Neural progenitor cell (in vitro differentiated cells): ENCODE measurements at regions not wholly inside any gene's neighbourhood (a gene's known extent, or its start where the extent isn't known, plus 50 kb on each side); places are given as distances from the start of the nearest gene placed in this dataset.

ENCODE experiments used
- DNase-seq: peaks from one replicate; pipeline ENCODE4 v3.0.0-alpha.2; 2016; ENCODE audit warnings: low spot score
- H2AFZ ChIP-seq: fragments of 200-600 bp; sonication (generic); replicated peaks from 2 replicates; pipeline ENCODE4 v1.6.1; 2016; ENCODE audit warnings: antibody characterized with exemption
- H3F3A ChIP-seq: fragments of 200-600 bp; sonication (generic); 2 replicates; pipeline ENCODE4 v1.6.1; 2016; ENCODE audit warnings: antibody characterized with exemption, low read depth
- H3K27ac ChIP-seq: fragments of 200-600 bp; sonication (generic); 2 replicates; pipeline ENCODE4 v1.5.1; 2016; ENCODE audit warnings: mild to moderate bottlenecking
- H3K27me3 ChIP-seq: fragments of 200-600 bp; sonication (generic); 2 replicates; pipeline ENCODE4 v1.6.1; 2016; ENCODE audit warnings: mild to moderate bottlenecking, moderate library complexity
- H3K36me3 ChIP-seq: fragments of 200-600 bp; sonication (generic); 2 replicates; pipeline ENCODE4 v1.5.1; 2016
- H3K4me1 ChIP-seq: fragments of 200-600 bp; sonication (generic); 2 replicates; pipeline ENCODE4 v1.6.1; 2016; ENCODE audit warnings: mixed run types
- H3K4me2 ChIP-seq: fragments of 200-600 bp; sonication (generic); 2 replicates; pipeline ENCODE4 v1.6.1; 2016
- H3K4me3 ChIP-seq: fragments of 200-600 bp; sonication (generic); 2 replicates; pipeline ENCODE4 v1.5.1; 2016
- H3K79me2 ChIP-seq: fragments of 200-600 bp; sonication (generic); 2 replicates; pipeline ENCODE4 v1.6.1; 2016; ENCODE audit warnings: low read depth
- H3K9ac ChIP-seq: fragments of 200-600 bp; sonication (generic); 2 replicates; pipeline ENCODE4 v1.6.1; 2016
- H3K9me3 ChIP-seq: fragments of 200-600 bp; sonication (generic); 2 replicates; pipeline ENCODE4 v1.5.1; 2016; ENCODE audit warnings: low read depth
- H4K20me1 ChIP-seq: fragments of 200-600 bp; sonication (generic); 2 replicates; pipeline ENCODE4 v1.6.1; 2016; ENCODE audit warnings: low read depth
- H3K27ac Mint-ChIP-seq: 3 replicates; pipeline ENCODE4 v1.8.0; 2021; ENCODE audit warnings: mixed read lengths
- H3K27me3 Mint-ChIP-seq: 2 replicates; pipeline ENCODE4 v1.8.0; 2022; ENCODE audit warnings: low read depth, mild to moderate bottlenecking, inconsistent platforms, moderate library complexity, mixed read lengths; ENCODE audit not compliant: insufficient read depth
- H3K36me3 Mint-ChIP-seq: 3 replicates; pipeline ENCODE4 v1.8.0; 2021; ENCODE audit warnings: mixed read lengths
- H3K4me1 Mint-ChIP-seq: 3 replicates; pipeline ENCODE4 v1.8.0; 2021; ENCODE audit warnings: mixed read lengths
- H3K4me3 Mint-ChIP-seq: 3 replicates; pipeline ENCODE4 v1.8.0; 2021; ENCODE audit warnings: mild to moderate bottlenecking, moderate library complexity, mixed read lengths
- H3K9me3 Mint-ChIP-seq: 3 replicates; pipeline ENCODE4 v1.8.0; 2020; ENCODE audit warnings: mixed read lengths
- EZH2 ChIP-seq: fragments of 200-600 bp; sonication (generic); IDR thresholded peaks from 2 replicates; pipeline ENCODE4 v1.6.1; 2017; ENCODE audit warnings: antibody characterized with exemption, mild to moderate bottlenecking, moderate library complexity
- EZH2phosphoT487 ChIP-seq: fragments of 200-600 bp; sonication (generic); IDR thresholded peaks from 2 replicates; pipeline ENCODE4 v1.6.1; 2017; ENCODE audit warnings: antibody characterized with exemption
- TF ChIP-seq, protein P1 (sequence below): fragments of 200-600 bp; sonication (generic); IDR thresholded peaks from 2 replicates; pipeline ENCODE4 v1.5.1; 2017; ENCODE audit warnings: antibody characterized with exemption, mild to moderate bottlenecking

DNA sequence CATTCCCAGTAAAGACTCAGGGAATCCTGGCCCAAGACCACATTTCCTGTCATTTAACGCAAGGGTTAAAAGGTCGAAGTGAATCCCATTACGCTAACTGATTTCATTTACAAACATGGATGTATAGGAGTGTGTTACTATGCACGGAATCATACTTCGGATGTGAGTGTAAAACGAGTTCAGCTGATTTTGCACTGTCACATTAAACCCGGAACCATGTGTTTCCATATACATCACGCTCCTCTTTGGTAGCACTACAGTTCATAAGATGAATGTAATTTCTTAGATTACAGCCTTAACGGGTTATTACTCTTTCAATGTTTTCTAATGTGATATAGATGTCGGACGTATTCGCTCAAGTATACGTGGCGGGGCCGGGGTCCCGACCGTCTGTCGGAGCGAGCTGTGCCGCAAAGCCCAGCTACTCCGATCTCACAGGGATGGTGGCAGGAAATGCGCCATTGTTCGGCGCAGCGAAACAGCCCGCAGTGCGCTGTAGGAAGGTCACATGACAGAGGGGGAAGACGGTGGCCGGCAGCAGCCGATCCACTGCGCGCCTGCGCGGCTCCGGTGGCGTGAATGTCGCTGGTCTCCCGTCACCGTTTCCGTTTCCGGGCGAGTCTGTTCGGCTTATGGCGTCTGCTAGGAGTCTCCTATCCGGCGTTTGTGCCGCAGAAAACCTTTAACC, 97.3 kb downstream of the NPAP1 start:
- Histone ChIP-seq H3K27me3 (no peaks in the 10 kb centered on the region), H3F3A (peaks cover 9% of the 10 kb centered on the region), H3K36me3 (no peaks in the 10 kb centered on the region), H3K9ac (peak overlapping the region; percentile 21), H2AFZ (peak overlapping the region; percentile 64), H3K9me3 (no peaks in the 10 kb centered on the region), H3K4me2 (peak overlapping the region; percentile 78), H3K79me2 (no peaks in the 10 kb centered on the region), H4K20me1 (no peaks in the 10 kb centered on the region), H3K4me1 (no peaks in the 10 kb centered on the region), H3K4me3 (peak overlapping the region; percentile 57), H3K27ac (peak overlapping the region; percentile 73)
- Mint-ChIP-seq H3K4me3 (peak overlapping the region; percentile 94), H3K27me3 (peaks cover 5% of the 10 kb centered on the region), H3K4me1 (no peaks in the 10 kb centered on the region), H3K27ac (peak overlapping the region; percentile 93), H3K9me3 (peaks cover 11% of the 10 kb centered on the region), H3K36me3 (peaks cover 2% of the 10 kb centered on the region)
- peak; percentile 92 for DNase-seq
- TF ChIP-seq EZH2phosphoT487, result no peak
- TF ChIP-seq, protein P1, sequence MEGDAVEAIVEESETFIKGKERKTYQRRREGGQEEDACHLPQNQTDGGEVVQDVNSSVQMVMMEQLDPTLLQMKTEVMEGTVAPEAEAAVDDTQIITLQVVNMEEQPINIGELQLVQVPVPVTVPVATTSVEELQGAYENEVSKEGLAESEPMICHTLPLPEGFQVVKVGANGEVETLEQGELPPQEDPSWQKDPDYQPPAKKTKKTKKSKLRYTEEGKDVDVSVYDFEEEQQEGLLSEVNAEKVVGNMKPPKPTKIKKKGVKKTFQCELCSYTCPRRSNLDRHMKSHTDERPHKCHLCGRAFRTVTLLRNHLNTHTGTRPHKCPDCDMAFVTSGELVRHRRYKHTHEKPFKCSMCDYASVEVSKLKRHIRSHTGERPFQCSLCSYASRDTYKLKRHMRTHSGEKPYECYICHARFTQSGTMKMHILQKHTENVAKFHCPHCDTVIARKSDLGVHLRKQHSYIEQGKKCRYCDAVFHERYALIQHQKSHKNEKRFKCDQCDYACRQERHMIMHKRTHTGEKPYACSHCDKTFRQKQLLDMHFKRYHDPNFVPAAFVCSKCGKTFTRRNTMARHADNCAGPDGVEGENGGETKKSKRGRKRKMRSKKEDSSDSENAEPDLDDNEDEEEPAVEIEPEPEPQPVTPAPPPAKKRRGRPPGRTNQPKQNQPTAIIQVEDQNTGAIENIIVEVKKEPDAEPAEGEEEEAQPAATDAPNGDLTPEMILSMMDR, result no peak
- no peak for TF ChIP-seq EZH2

DNA sequence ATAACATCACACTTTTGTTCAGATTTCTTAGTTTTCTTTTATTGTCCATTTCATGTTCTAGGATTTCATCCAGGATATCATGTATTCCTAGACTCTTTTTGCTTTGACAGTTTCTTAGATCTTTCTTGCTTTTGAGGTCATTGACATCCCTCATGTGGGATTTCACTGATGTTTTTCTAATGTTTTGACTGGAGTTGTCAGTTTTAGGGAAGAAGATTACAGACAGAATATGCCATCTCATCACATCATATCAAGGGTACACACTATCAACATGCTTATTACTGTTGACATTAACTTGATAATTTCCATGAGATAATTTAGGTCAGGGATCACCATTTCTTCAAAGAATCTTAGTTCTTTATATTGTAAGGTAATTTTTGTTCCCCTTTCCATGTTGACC, 101.7 kb downstream of the NPAP1 start:
- Histone ChIP-seq H3K36me3 (no peaks in the 10 kb centered on the region), H3K4me2 (no peak overlapping the region), H3K9ac (no peak overlapping the region), H2AFZ (no peak overlapping the region), H4K20me1 (no peaks in the 10 kb centered on the region), H3K27ac (no peak overlapping the region), H3K4me1 (no peaks in the 10 kb centered on the region), H3K79me2 (no peaks in the 10 kb centered on the region), H3F3A (peaks cover 6% of the 10 kb centered on the region), H3K4me3 (no peak overlapping the region), H3K27me3 (no peaks in the 10 kb centered on the region), H3K9me3 (peaks cover 7% of the 10 kb centered on the region)
- H3K4me3 Mint-ChIP-seq, result no peak overlapping the region
- H3K4me1 Mint-ChIP-seq, result no peaks in the 10 kb centered on the region
- no peak for TF ChIP-seq EZH2
- TF ChIP-seq, protein P1, result no peak
- TF ChIP-seq EZH2phosphoT487, result no peak
- H3K9me3 Mint-ChIP-seq, result peaks cover 14% of the 10 kb centered on the region
- H3K27ac Mint-ChIP-seq, result no peak overlapping the region
- H3K36me3 Mint-ChIP-seq, result peaks cover 2% of the 10 kb centered on the region
- DNase-seq, result no peak
- H3K27me3 Mint-ChIP-seq, result peaks cover 2% of the 10 kb centered on the region

DNA sequence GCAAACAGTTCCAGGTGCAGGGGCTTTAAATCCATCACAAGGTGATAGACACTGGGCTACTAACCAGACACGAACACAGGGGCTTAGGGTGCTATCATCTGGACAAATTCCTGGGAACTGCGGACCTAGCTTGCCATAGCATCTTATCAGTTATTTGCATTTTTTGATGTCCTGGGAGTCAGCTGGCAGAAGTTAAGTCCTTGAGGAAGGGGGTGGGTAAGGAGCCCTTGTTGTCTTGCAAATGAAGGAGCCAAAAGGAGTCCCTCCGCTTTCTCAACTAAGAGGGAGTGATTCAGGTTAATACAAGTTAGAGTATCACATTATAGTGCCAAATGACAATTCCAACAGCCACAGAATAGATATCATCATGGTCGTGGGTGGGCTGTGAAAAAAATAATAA, 108.9 kb downstream of the NPAP1 start:
- H3K27ac Mint-ChIP-seq, result no peak overlapping the region
- H3K27ac ChIP-seq, result no peak overlapping the region
- H3K4me3 Mint-ChIP-seq, result no peak overlapping the region
- H3F3A ChIP-seq, result no peaks in the 10 kb centered on the region
- H3K27me3 Mint-ChIP-seq, result no peaks in the 10 kb centered on the region
- no peaks in the 10 kb centered on the region for H4K20me1 ChIP-seq
- no peaks in the 10 kb centered on the region for H3K27me3 ChIP-seq
- peaks cover 10% of the 10 kb centered on the region for H3K9me3 ChIP-seq
- no peak overlapping the region for H3K9ac ChIP-seq
- no peak for TF ChIP-seq EZH2
- TF ChIP-seq, protein P1, result no peak
- no peak for TF ChIP-seq EZH2phosphoT487
- no peak overlapping the region for H2AFZ ChIP-seq
- H3K36me3 Mint-ChIP-seq, result no peaks in the 10 kb centered on the region
- no peaks in the 10 kb centered on the region for H3K4me1 ChIP-seq
- H3K79me2 ChIP-seq, result no peaks in the 10 kb centered on the region
- H3K4me2 ChIP-seq, result no peak overlapping the region
- DNase-seq, result no peak
- H3K36me3 ChIP-seq, result no peaks in the 10 kb centered on the region
- H3K4me1 Mint-ChIP-seq, result no peaks in the 10 kb centered on the region
- H3K4me3 ChIP-seq, result no peak overlapping the region
- H3K9me3 Mint-ChIP-seq, result peaks cover 14% of the 10 kb centered on the region
